A549 (cell line): ENCODE measurements at regions not wholly inside any gene's neighbourhood (a gene's known extent, or its start where the extent isn't known, plus 50 kb on each side); places are given as distances from the start of the nearest gene placed in this dataset.

Experiments used
- ATAC-seq, 2 experiments: fragments of 200-7000 bp in 1 of 2; fragments of >200 bp in 1 of 2; cut with Nextera tagmentation in 1 of 2; cut with Tn5 transposase in 1 of 2; 3 replicates each; pipeline versions ENCODE4 v1.8.0 to v1.9.1; 2018 to 2020; ENCODE audit warnings: mild to moderate bottlenecking in 1 of 2, moderate library complexity in 1 of 2
- CTCF ChIA-PET: fragments of 300-600 bp; sonication (Branson Sonifier 250); formaldehyde crosslinking; extraction: SDS; loops from one replicate; lab custom pipeline; 2021; ENCODE audit warnings: antibody characterized with exemption, inconsistent platforms; lab: Yijun Ruan, JAX
- POLR2A ChIA-PET: fragments of 350-600 bp; formaldehyde crosslinking; extraction: SDS; loops from one replicate; lab custom pipeline; 2021; ENCODE audit warnings: antibody characterized with exemption, inconsistent platforms; lab: Yijun Ruan, JAX
- DNase-seq, 2 experiments: peaks; one replicate each; pipeline versions ENCODE4 v3.0.0 to v3.0.0-alpha.2; 2011 to 2016; ENCODE audit warnings: low read depth in 1 of 2, low spot score in 1 of 2
- FAIRE-seq: peaks from 2 replicates; lab custom pipeline; 2011; peaks lifted over from hg19 to GRCh38; lab: Jason Lieb, UNC
- H3K27ac ChIP-seq, 2 experiments: fragments of >200 bp; sonication (Bioruptor Twin); formaldehyde crosslinking; 3 replicates each; pipeline ENCODE4 v1.5.1; 2016 to 2017
- H3K4me1 ChIP-seq: fragments of >200 bp; sonication (Bioruptor Twin); formaldehyde crosslinking; 3 replicates; pipeline ENCODE4 v1.6.1; 2016
- H3K4me2 ChIP-seq: fragments of >200 bp; sonication (Bioruptor Twin); formaldehyde crosslinking; 3 replicates; pipeline ENCODE4 v1.6.1; 2016
- H3K4me3 ChIP-seq: fragments of >200 bp; sonication (Bioruptor Twin); formaldehyde crosslinking; 3 replicates; pipeline ENCODE4 v1.5.1; 2016
- H3K9me3 ChIP-seq: fragments of >200 bp; sonication (Bioruptor Twin); formaldehyde crosslinking; 3 replicates; pipeline ENCODE4 v1.6.1; 2016
- BHLHE40 ChIP-seq: IDR thresholded peaks from 2 replicates; pipeline ENCODE4 v1.6.1; 2012; ENCODE audit warnings: low read depth, low read length, inconsistent platforms
- CBX8 ChIP-seq: fragments of 200-600 bp; sonication (generic); IDR thresholded peaks from 2 replicates; pipeline ENCODE4 v1.6.1; 2016
- EHF ChIP-seq: fragments of 250-450 bp; sonication (Bioruptor Pico); IDR thresholded peaks from 2 replicates; pipeline ENCODE4 v1.5.0; 2020; ENCODE audit warnings: mild to moderate bottlenecking
- EHMT2 ChIP-seq: fragments of 200-600 bp; sonication (generic); IDR thresholded peaks from 2 replicates; pipeline ENCODE4 v1.6.1; 2016; ENCODE audit warnings: antibody characterized with exemption, low read depth, mild to moderate bottlenecking, moderate library complexity
- FOSB ChIP-seq: fragments of 250-450 bp; sonication (Bioruptor Pico); IDR thresholded peaks from 2 replicates; pipeline ENCODE4 v1.5.0; 2020; ENCODE audit warnings: mild to moderate bottlenecking, moderate library complexity
- FOSL2 ChIP-seq, 2 experiments: fragments of 450-650 bp in 1 of 2; fragments of >200 bp in 1 of 2; sonication (Bioruptor Twin) in 1 of 2; formaldehyde crosslinking; IDR thresholded peaks; 2 replicates each; pipeline versions ENCODE4 v1.5.0 to v1.6.1; 2016 to 2020; ENCODE audit warnings: mild to moderate bottlenecking in 1 of 2, moderate library complexity in 1 of 2
- FOXS1 ChIP-seq: fragments of 250-450 bp; sonication (Bioruptor Pico); IDR thresholded peaks from 2 replicates; pipeline ENCODE4 v1.5.0; 2020; ENCODE audit warnings: mild to moderate bottlenecking, moderate library complexity
- GATA3 ChIP-seq: IDR thresholded peaks from 2 replicates; pipeline ENCODE4 v1.6.1; 2012; ENCODE audit warnings: borderline replicate concordance
- HOXA7 ChIP-seq: fragments of 250-450 bp; sonication (Bioruptor Pico); IDR thresholded peaks from 2 replicates; pipeline ENCODE4 v1.5.0; 2020; ENCODE audit warnings: mild to moderate bottlenecking, moderate library complexity
- HOXB13 ChIP-seq: fragments of 250-450 bp; sonication (Bioruptor Pico); IDR thresholded peaks from 2 replicates; pipeline ENCODE4 v1.5.0; 2020; ENCODE audit warnings: low read depth, mild to moderate bottlenecking, moderate library complexity
- KDM5A ChIP-seq: fragments of 200-600 bp; sonication (generic); IDR thresholded peaks from 2 replicates; pipeline ENCODE4 v1.6.1; 2016; ENCODE audit warnings: antibody characterized with exemption, mild to moderate bottlenecking
- NFE2L2 ChIP-seq: fragments of 150-350 bp; conservative IDR thresholded peaks from 2 replicates; pipeline ENCODE4 v1.6.1; 2014; ENCODE audit warnings: low read length
- NR3C1 ChIP-seq: fragments of >200 bp; sonication (Bioruptor Twin); formaldehyde crosslinking; IDR thresholded peaks from 3 replicates; pipeline ENCODE4 v1.6.1; 2017
- POLR2AphosphoS2 ChIP-seq: conservative IDR thresholded peaks from 2 replicates; pipeline ENCODE4 v1.6.1; 2012; ENCODE audit warnings: low read length, improper control_type of control experiment, inconsistent platforms
- RARB ChIP-seq: fragments of 250-450 bp; sonication (Bioruptor Pico); IDR thresholded peaks from 2 replicates; pipeline ENCODE4 v1.8.0; 2021; ENCODE audit warnings: mild to moderate bottlenecking, moderate library complexity
- RCOR1 ChIP-seq: fragments of 150-350 bp; IDR thresholded peaks from 2 replicates; pipeline ENCODE4 v1.6.1; 2014; ENCODE audit warnings: antibody characterized with exemption, low read length, low read depth
- RFX5 ChIP-seq: fragments of 450-650 bp; IDR thresholded peaks from 2 replicates; pipeline ENCODE4 v1.7.1; 2014; ENCODE audit warnings: antibody characterized with exemption, mild to moderate bottlenecking, moderate library complexity
- SREBF2 ChIP-seq: fragments of 450-650 bp; IDR thresholded peaks from 2 replicates; pipeline ENCODE4 v1.6.1; 2014; ENCODE audit warnings: mild to moderate bottlenecking, moderate library complexity
- TFCP2L1 ChIP-seq: fragments of 250-450 bp; sonication (Bioruptor Pico); IDR thresholded peaks from 2 replicates; pipeline ENCODE4 v1.5.0; 2021; ENCODE audit warnings: mild to moderate bottlenecking
- TP53 ChIP-seq: fragments of 250-450 bp; sonication (Bioruptor Pico); IDR thresholded peaks from 2 replicates; pipeline ENCODE4 v1.5.0; 2021; ENCODE audit warnings: mild to moderate bottlenecking, moderate library complexity
- ZNF302 ChIP-seq: fragments of 250-450 bp; sonication (Bioruptor Pico); IDR thresholded peaks from 2 replicates; pipeline ENCODE4 v1.9.0; 2021; ENCODE audit warnings: inconsistent platforms, mild to moderate bottlenecking, moderate library complexity
- ZSCAN20 ChIP-seq: fragments of 250-450 bp; sonication (Bioruptor Pico); IDR thresholded peaks from 2 replicates; pipeline ENCODE4 v1.8.0; 2022; ENCODE audit warnings: mild to moderate bottlenecking, moderate library complexity
- WGBS: methylation state at CpG from one replicate; pipeline ENCODE4 v1.1.6; 2017; ENCODE audit errors: missing lambda C conversion rate; 5-methylcytosine and 5-hydroxymethylcytosine counted together
- TF ChIP-seq, protein P1 (sequence below): IDR thresholded peaks from 2 replicates; pipeline ENCODE4 v1.6.1; 2012
- TF ChIP-seq, protein P2 (sequence below): fragments of >200 bp; sonication (Bioruptor Twin); formaldehyde crosslinking; IDR thresholded peaks from 2 replicates; pipeline ENCODE4 v1.6.1; 2016

DNA sequence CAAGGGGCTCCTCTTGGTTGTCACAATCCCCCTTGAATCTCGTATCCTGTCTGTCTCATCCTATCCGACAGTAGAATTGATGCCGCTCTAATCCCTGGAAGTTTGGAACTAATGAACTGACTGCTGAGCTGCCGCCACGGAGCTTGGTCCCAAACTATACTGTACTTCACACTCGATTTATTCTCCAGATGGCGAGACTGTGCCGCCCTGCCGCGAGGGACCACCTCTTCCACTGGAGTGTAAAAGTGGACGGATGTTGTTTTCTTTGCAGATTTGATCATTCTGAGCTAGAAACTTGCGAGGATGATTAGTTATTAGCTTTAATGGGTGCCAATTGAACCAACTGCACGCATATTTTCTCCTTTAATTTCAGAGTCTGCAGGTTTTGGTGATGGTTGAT lies 117.2 kb downstream of the ZIC5 start:
- Histone ChIP-seq H3K4me2 (no peak overlapping the region), H3K27ac (no peak overlapping the region), H3K4me3 (no peak overlapping the region), H3K9me3 (no peaks in the 10 kb centered on the region), H3K4me1 (no peaks in the 10 kb centered on the region)
- FAIRE-seq, result no peak
- TF ChIP-seq HOXB13 (CRISPR knock-in tag) (no peak), TFCP2L1 (CRISPR knock-in tag) (no peak), ZNF302 (no peak), KDM5A (no peak), FOXS1 (no peak), POLR2AphosphoS2 (no peak), ZSCAN20 (no peak), GATA3 (no peak), NR3C1 (no peak), CBX8 (no peak), EHMT2 (no peak)
- TF ChIP-seq, protein P1, sequence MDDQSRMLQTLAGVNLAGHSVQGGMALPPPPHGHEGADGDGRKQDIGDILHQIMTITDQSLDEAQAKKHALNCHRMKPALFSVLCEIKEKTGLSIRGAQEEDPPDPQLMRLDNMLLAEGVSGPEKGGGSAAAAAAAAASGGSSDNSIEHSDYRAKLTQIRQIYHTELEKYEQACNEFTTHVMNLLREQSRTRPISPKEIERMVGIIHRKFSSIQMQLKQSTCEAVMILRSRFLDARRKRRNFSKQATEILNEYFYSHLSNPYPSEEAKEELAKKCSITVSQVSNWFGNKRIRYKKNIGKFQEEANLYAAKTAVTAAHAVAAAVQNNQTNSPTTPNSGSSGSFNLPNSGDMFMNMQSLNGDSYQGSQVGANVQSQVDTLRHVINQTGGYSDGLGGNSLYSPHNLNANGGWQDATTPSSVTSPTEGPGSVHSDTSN, result no peak
- ChIA-PET CTCF (no interaction called here), POLR2A (no interaction called here)
- 86% methylated on average over 13 of the region's 13 CpGs for whole genome bisulfite sequencing
- ATAC-seq, result no peak
- no peak for DNase-seq

DNA sequence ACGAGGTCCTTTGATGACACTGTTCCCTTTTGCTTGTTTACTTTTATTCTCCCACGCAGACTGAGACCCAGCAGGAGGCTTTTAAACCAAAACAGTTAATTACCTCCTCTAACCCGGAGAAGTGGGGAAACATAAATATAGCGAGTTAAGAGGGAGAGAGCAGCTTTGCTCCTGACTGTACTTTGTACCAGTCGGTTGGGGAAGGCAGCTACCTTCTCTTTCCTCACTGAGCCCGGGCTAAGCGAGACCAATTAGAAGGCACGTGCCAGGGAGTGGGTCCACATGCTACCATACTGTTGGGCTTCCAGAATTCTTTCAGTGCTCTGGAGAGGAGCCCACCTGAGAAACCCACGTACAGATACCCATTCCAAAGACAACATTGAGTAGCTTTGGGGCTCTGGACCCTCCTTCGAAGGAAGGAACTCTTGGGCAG lies 124.2 kb downstream of the ZIC5 start:
- ChIA-PET POLR2A (no interaction called here), CTCF (no interaction called here)
- 29% methylated on average over 8 of the region's 10 CpGs for WGBS
- Histone ChIP-seq H3K4me3 (no peak overlapping the region), H3K4me1 (no peaks in the 10 kb centered on the region), H3K9me3 (no peaks in the 10 kb centered on the region), H3K4me2 (no peak overlapping the region), H3K27ac (no peak overlapping the region)
- FAIRE-seq (no peak), ATAC-seq (no peak), DNase-seq (no peak)
- TF ChIP-seq SREBF2 (no peak), HOXA7 (CRISPR knock-in tag) (no peak), RCOR1 (no peak), BHLHE40 (no peak), FOSL2 (IDR thresholded peaks at IDR 0.05) (no peak), FOSL2 (CRISPR knock-in tag; IDR thresholded peaks at IDR 0.05) (no peak), HOXB13 (CRISPR knock-in tag) (no peak)
- TF ChIP-seq, protein P2, sequence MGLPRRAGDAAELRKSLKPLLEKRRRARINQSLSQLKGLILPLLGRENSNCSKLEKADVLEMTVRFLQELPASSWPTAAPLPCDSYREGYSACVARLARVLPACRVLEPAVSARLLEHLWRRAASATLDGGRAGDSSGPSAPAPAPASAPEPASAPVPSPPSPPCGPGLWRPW, result no peak

DNA sequence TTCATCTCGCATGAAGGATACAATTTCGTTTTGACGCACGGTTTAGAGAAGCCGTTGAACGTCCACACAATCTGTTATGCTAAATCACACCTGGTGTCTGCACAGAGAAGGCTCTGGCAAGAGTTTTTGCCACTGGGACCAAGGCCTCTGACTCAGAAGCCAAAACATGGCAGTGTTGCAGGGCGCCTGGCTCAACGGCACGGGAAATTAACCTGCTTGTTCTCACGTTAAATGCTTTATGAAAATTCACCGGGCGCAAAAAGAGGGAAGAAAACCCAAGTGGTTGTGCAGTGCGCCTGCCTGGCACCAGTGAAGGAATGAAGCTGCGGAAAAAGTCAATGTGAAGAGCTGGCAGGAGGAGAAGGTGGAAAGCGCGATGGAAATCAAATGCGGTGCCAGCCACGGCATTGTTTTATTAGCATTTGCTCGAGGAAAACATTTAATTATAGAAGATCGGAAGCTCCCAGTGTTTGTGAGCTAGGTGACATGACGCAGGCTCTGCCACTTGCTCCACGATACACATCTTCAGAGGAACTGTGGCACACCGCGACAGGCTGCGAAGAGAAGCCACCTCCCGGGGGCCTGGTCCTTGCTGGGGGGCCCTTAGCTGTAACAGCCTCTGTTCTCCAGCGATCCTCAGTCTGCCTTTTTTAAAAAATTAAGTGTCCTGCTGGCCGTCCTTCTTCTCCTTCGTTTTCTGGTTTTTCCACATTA lies 126.2 kb downstream of the ZIC5 start:
- Histone ChIP-seq H3K9me3 (no peaks in the 10 kb centered on the region), H3K4me2 (no peak overlapping the region), H3K4me3 (no peak overlapping the region), H3K27ac (no peak overlapping the region), H3K4me1 (no peaks in the 10 kb centered on the region)
- TF ChIP-seq ZSCAN20, result no peak
- TF ChIP-seq, protein P2, result no peak
- no peak for TF ChIP-seq RFX5
- TF ChIP-seq EHMT2, result no peak
- no peak for TF ChIP-seq EHF (CRISPR knock-in tag)
- no peak for TF ChIP-seq TFCP2L1 (CRISPR knock-in tag)
- TF ChIP-seq TP53 (CRISPR knock-in tag), result no peak
- TF ChIP-seq NFE2L2, result no peak
- TF ChIP-seq RARB (CRISPR knock-in tag), result no peak
- no peak for TF ChIP-seq FOSB (CRISPR knock-in tag)
- DNase-seq, result no peak
- no peak for ATAC-seq
- no peak for FAIRE-seq
- 78% methylated on average over 29 of the region's 29 CpGs for WGBS
- CTCF ChIA-PET, result no interaction called here
- POLR2A ChIA-PET, result no interaction called here
